RWPE2 (cell line): ENCODE measurements at regions not wholly inside any gene's neighbourhood (a gene's known extent, or its start where the extent isn't known, plus 50 kb on each side); places are given as distances from the start of the nearest gene placed in this dataset.

Source experiments
- ATAC-seq: fragments of 200-7000 bp; cut with Tn5 transposase; 3 replicates; pipeline ENCODE4 v1.9.1; 2021; ENCODE audit warnings: low read depth
- DNase-seq: peaks from one replicate; pipeline ENCODE4 v3.0.0-alpha.2; 2020; ENCODE audit warnings: low spot score
- H3K27ac ChIP-seq: fragments of 450-650 bp; 2 replicates; pipeline ENCODE4 v1.5.1; 2017; ENCODE audit warnings: mild to moderate bottlenecking; ENCODE audit not compliant: poor library complexity, severe bottlenecking
- H3K27me3 ChIP-seq: fragments of 250-450 bp; sonication (Bioruptor Pico); 2 replicates; pipeline ENCODE4 v1.5.1; 2021; ENCODE audit warnings: mild to moderate bottlenecking, moderate library complexity; ENCODE audit not compliant: insufficient read depth, poor library complexity, severe bottlenecking
- H3K36me3 ChIP-seq: fragments of 250-450 bp; sonication (Bioruptor Pico); 2 replicates; pipeline ENCODE4 v1.5.1; 2020; ENCODE audit warnings: low read depth, mild to moderate bottlenecking, moderate library complexity
- H3K4me1 ChIP-seq: fragments of 250-450 bp; sonication (Bioruptor Pico); 2 replicates; pipeline ENCODE4 v1.5.1; 2021; ENCODE audit warnings: mild to moderate bottlenecking, moderate library complexity; ENCODE audit not compliant: insufficient read depth, poor library complexity, severe bottlenecking
- H3K4me3 ChIP-seq: fragments of 250-450 bp; sonication (Bioruptor Pico); 2 replicates; pipeline ENCODE4 v1.5.1; 2021; ENCODE audit warnings: mild to moderate bottlenecking, moderate library complexity; ENCODE audit not compliant: severe bottlenecking
- H3K9me3 ChIP-seq: fragments of 250-450 bp; sonication (Bioruptor Pico); 2 replicates; pipeline ENCODE4 v1.5.1; 2021; ENCODE audit warnings: mild to moderate bottlenecking, moderate library complexity; ENCODE audit not compliant: severe bottlenecking
- CTCF ChIP-seq: fragments of 450-650 bp; IDR thresholded peaks from one replicate; pipeline ENCODE4 v1.5.1; 2017; ENCODE audit warnings: mild to moderate bottlenecking, moderate library complexity; ENCODE audit not compliant: poor library complexity, severe bottlenecking

GRCh38 chr13:64938660-64939059 is 2291.5 kb downstream of the PCDH9 start:
- no peak for DNase-seq
- no peak overlapping the region for H3K27ac ChIP-seq
- no peak for TF ChIP-seq CTCF
- H3K27me3 ChIP-seq = no peaks in the 10 kb centered on the region
- H3K9me3 ChIP-seq = no peaks in the 10 kb centered on the region
- no peak for ATAC-seq
- H3K36me3 ChIP-seq = no peaks in the 10 kb centered on the region
- no peak overlapping the region for H3K4me3 ChIP-seq
- no peaks in the 10 kb centered on the region for H3K4me1 ChIP-seq

GRCh38 chr13:64937302-64937701 is 2292.8 kb downstream of the PCDH9 start:
- no peak for TF ChIP-seq CTCF
- Histone ChIP-seq H3K4me3 (no peak overlapping the region), H3K27ac (no peak overlapping the region), H3K27me3 (no peaks in the 10 kb centered on the region), H3K9me3 (no peaks in the 10 kb centered on the region), H3K4me1 (no peaks in the 10 kb centered on the region), H3K36me3 (no peaks in the 10 kb centered on the region)
- DNase-seq (no peak), ATAC-seq (no peak)

- ATAC-seq = no peak
- no peak for DNase-seq
- no peaks in the 10 kb centered on the region for H3K27me3 ChIP-seq
- H3K4me3 ChIP-seq = no peak overlapping the region
- H3K27ac ChIP-seq = no peak overlapping the region
- H3K9me3 ChIP-seq = no peaks in the 10 kb centered on the region
- H3K36me3 ChIP-seq = no peaks in the 10 kb centered on the region
- no peaks in the 10 kb centered on the region for H3K4me1 ChIP-seq
- TF ChIP-seq CTCF = no peak
These were observed 2293.3 kb downstream of the PCDH9 start for GRCh38 chr13:64936879-64937278.

- H3K36me3 ChIP-seq = no peaks in the 10 kb centered on the region
- no peaks in the 10 kb centered on the region for H3K4me1 ChIP-seq
- no peak for TF ChIP-seq CTCF
- no peaks in the 10 kb centered on the region for H3K27me3 ChIP-seq
- H3K27ac ChIP-seq = no peak overlapping the region
- no peak overlapping the region for H3K4me3 ChIP-seq
- no peak for ATAC-seq
- no peaks in the 10 kb centered on the region for H3K9me3 ChIP-seq
- DNase-seq = no peak
These were observed 2294.7 kb downstream of the PCDH9 start for GRCh38 chr13:64935441-64935840.

- no peaks in the 10 kb centered on the region for H3K27me3 ChIP-seq
- H3K4me3 ChIP-seq = no peak overlapping the region
- DNase-seq = no peak
- no peak for ATAC-seq
- H3K36me3 ChIP-seq = no peaks in the 10 kb centered on the region
- H3K9me3 ChIP-seq = no peaks in the 10 kb centered on the region
- no peaks in the 10 kb centered on the region for H3K4me1 ChIP-seq
- H3K27ac ChIP-seq = no peak overlapping the region
- no peak for TF ChIP-seq CTCF
These were observed 2295.4 kb downstream of the PCDH9 start for GRCh38 chr13:64934569-64935362.
